K562 (cell line): ENCODE measurements at regions not wholly inside any gene's neighbourhood (a gene's known extent, or its start where the extent isn't known, plus 50 kb on each side); places are given as distances from the start of the nearest gene placed in this dataset.

Source experiments
- ATAC-seq: fragments of 200-7000 bp; cut with Tn5 transposase; 3 replicates; pipeline ENCODE4 v1.9.1; 2020; ENCODE audit warnings: moderate library complexity
- BruUV-seq: library from RNA; stranded (reverse); fragments of 400-500 nt; replicated peaks from 2 replicates; lab custom pipeline; 2021; lab: Mats Ljungman, UMichigan
- CTCF ChIA-PET: fragments of 300-600 bp; formaldehyde crosslinking; extraction: SDS; loops from one replicate; lab custom pipeline; 2021; ENCODE audit warnings: low intra/inter-chr PET ratio; lab: Yijun Ruan, JAX
- POLR2A ChIA-PET: fragments of 300-600, 350-650 bp; sonication (Branson Sonifier 250); formaldehyde crosslinking; extraction: SDS; loops from one replicate; lab custom pipeline; 2021; ENCODE audit warnings: antibody characterized with exemption, inconsistent platforms; lab: Yijun Ruan, JAX
- DNase-seq, 4 experiments: peaks; one replicate each; pipeline versions ENCODE4 v3.0.0 to v3.0.0-alpha.2; 2011 to 2018; ENCODE audit warnings: low spot score in 3 of 4, mixed read lengths in 3 of 4; ENCODE audit errors: extremely low read depth in 1 of 4
- FAIRE-seq: peaks from 2 replicates; lab custom pipeline; 2011; peaks lifted over from hg19 to GRCh38; lab: Jason Lieb, UNC
- H2AFZ ChIP-seq: 2 replicates; pipeline ENCODE4 v1.6.0; 2011; ENCODE audit warnings: low read depth, low read length, control low read depth, inconsistent platforms
- H3K27ac ChIP-seq: fragments of 200-600 bp; 3 replicates; pipeline ENCODE4 v1.8.0; 2011; ENCODE audit warnings: low read depth, mild to moderate bottlenecking, control low read depth, inconsistent platforms, low read length, moderate library complexity, mixed read lengths; ENCODE audit errors: extremely low read depth
- H3K27me3 ChIP-seq, 2 experiments: fragments of 300-600 bp in 1 of 2; 2 replicates in 1 of 2; 3 replicates in 1 of 2; pipeline versions ENCODE4 v1.6.0 to v1.8.0; 2011; ENCODE audit warnings: inconsistent platforms in 2 of 2, low read length in 2 of 2, mild to moderate bottlenecking in 1 of 2, mixed read lengths in 1 of 2, moderate library complexity in 1 of 2; ENCODE audit not compliant: control insufficient read depth in 2 of 2, insufficient read depth in 2 of 2
- H3K36me3 ChIP-seq: fragments of 300-600 bp; 3 replicates; pipeline ENCODE4 v1.8.0; 2011; ENCODE audit warnings: mild to moderate bottlenecking, low read length, inconsistent platforms; ENCODE audit not compliant: control insufficient read depth, insufficient read depth
- H3K4me1 ChIP-seq, 2 experiments: fragments of 200-600 bp in 1 of 2; replicated peaks in 1 of 2; 2 replicates in 1 of 2; 3 replicates in 1 of 2; pipeline versions ENCODE4 v1.5.1 to v1.8.0; 2011; ENCODE audit warnings: inconsistent platforms in 2 of 2, low read length in 2 of 2, mild to moderate bottlenecking in 1 of 2, mixed read lengths in 1 of 2, moderate library complexity in 1 of 2; ENCODE audit not compliant: control insufficient read depth in 2 of 2, insufficient read depth in 2 of 2
- H3K4me2 ChIP-seq: 2 replicates; pipeline ENCODE4 v1.6.1; 2011; ENCODE audit warnings: low read length, control low read depth, inconsistent platforms, mixed read lengths; ENCODE audit not compliant: insufficient read depth
- H3K4me3 ChIP-seq: fragments of 200-600 bp; sonication (generic), shearing (Covaris generic); 2 replicates; pipeline ENCODE4 v1.5.1; 2016; ENCODE audit warnings: control low read depth, inconsistent platforms
- H3K79me2 ChIP-seq: fragments of 200-600 bp; 3 replicates; pipeline ENCODE4 v1.8.0; 2011; ENCODE audit warnings: low read length, inconsistent platforms; ENCODE audit not compliant: control insufficient read depth, insufficient read depth
- H3K9ac ChIP-seq, 2 experiments: 2 replicates each; pipeline versions ENCODE4 v1.6.0 to v1.6.1; 2011; ENCODE audit warnings: low read depth in 2 of 2, low read length in 2 of 2, control low read depth in 1 of 2, inconsistent platforms in 1 of 2, mild to moderate bottlenecking in 1 of 2, mixed read lengths in 1 of 2; ENCODE audit not compliant: insufficient read depth in 1 of 2
- H3K9me1 ChIP-seq: one replicate; pipeline ENCODE4 v1.6.0; 2011; ENCODE audit warnings: inconsistent platforms, mild to moderate bottlenecking, low read length, moderate library complexity; ENCODE audit not compliant: control insufficient read depth, insufficient read depth
- H3K9me3 ChIP-seq: replicated peaks from 2 replicates; pipeline ENCODE4 v1.5.1; 2011; ENCODE audit warnings: low read depth, low read length, inconsistent platforms; ENCODE audit not compliant: control insufficient read depth, insufficient read depth
- H4K20me1 ChIP-seq: replicated peaks from 2 replicates; pipeline ENCODE4 v1.6.1; 2011; ENCODE audit warnings: low read length, inconsistent platforms, mixed read lengths; ENCODE audit not compliant: control insufficient read depth, insufficient read depth
- HOXB6 ChIP-seq: fragments of 250-450 bp; sonication (Bioruptor Pico); IDR thresholded peaks from 2 replicates; pipeline ENCODE4 v1.5.1; 2022; ENCODE audit warnings: mild to moderate bottlenecking, borderline replicate concordance
- HSF4 ChIP-seq: fragments of 250-450 bp; sonication (Bioruptor Pico); IDR thresholded peaks from 2 replicates; pipeline ENCODE4 v2.1.2; 2022; ENCODE audit warnings: mild to moderate bottlenecking, moderate library complexity, borderline replicate concordance
- LARP7 ChIP-seq: fragments of 450-650 bp; IDR thresholded peaks from 2 replicates; pipeline ENCODE4 v1.6.1; 2016
- PTRF ChIP-seq: fragments of 450-650 bp; IDR thresholded peaks from 2 replicates; pipeline ENCODE4 v1.6.1; 2016; ENCODE audit warnings: mild to moderate bottlenecking, missing genetic modification characterization, missing compliant biosample characterization
- RFX7 ChIP-seq: fragments of 250-450 bp; sonication (Bioruptor Pico); IDR thresholded peaks from 2 replicates; pipeline ENCODE4 v1.5.1; 2021; ENCODE audit warnings: mild to moderate bottlenecking
- RHOXF2B ChIP-seq: fragments of 250-450 bp; sonication (Bioruptor Pico); conservative IDR thresholded peaks from 2 replicates; pipeline ENCODE4 v1.5.1; 2021
- SMAD3 ChIP-seq: fragments of 450-650 bp; formaldehyde crosslinking; conservative IDR thresholded peaks from 2 replicates; pipeline ENCODE4 v1.4.0; 2020; ENCODE audit warnings: mild to moderate bottlenecking
- ZBTB1 ChIP-seq: sonication (generic); formaldehyde crosslinking; IDR thresholded peaks from 2 replicates; pipeline ENCODE4 v1.8.1; 2023; ENCODE audit warnings: missing genetic modification reagents, low read depth, mild to moderate bottlenecking, borderline replicate concordance
- WGBS: fragments of 100-300 bp; shearing (Covaris generic); methylation state at CpG from one replicate; pipeline ENCODE4 v1.1.6; 2016; ENCODE audit warnings: low coverage, mixed read lengths; ENCODE audit not compliant: insufficient coverage; ENCODE audit errors: missing lambda C conversion rate; 5-methylcytosine and 5-hydroxymethylcytosine counted together
- in situ Hi-C: fragments of 300-500 bp; cut with MboI; formaldehyde crosslinking; loops from 4 replicates; pipeline ENCODE4 v1.15.0; 2018; ENCODE audit warnings: inconsistent platforms, mixed read lengths
- intact Hi-C: fragments of 100-400 bp; cut with micrococcal nuclease; formaldehyde crosslinking; loops from 2 replicates; pipeline ENCODE4 v1.14.2; 2022
- TF ChIP-seq, protein P1 (sequence below): fragments of 200-800 bp; sonication (Bioruptor generic); IDR thresholded peaks from 2 replicates; pipeline ENCODE4 v1.6.1; 2017; ENCODE audit warnings: missing genetic modification characterization, missing compliant biosample characterization
- TF ChIP-seq, protein P2 (sequence below): fragments of 250-450 bp; sonication (Bioruptor Pico); IDR thresholded peaks from 2 replicates; pipeline ENCODE4 v1.5.1; 2021; ENCODE audit warnings: mild to moderate bottlenecking
- TF ChIP-seq, protein P3 (sequence below): fragments of 450-650 bp; IDR thresholded peaks from 2 replicates; pipeline ENCODE4 v1.6.1; 2018; ENCODE audit warnings: mild to moderate bottlenecking, low read depth; ENCODE audit not compliant: partially characterized antibody

DNA sequence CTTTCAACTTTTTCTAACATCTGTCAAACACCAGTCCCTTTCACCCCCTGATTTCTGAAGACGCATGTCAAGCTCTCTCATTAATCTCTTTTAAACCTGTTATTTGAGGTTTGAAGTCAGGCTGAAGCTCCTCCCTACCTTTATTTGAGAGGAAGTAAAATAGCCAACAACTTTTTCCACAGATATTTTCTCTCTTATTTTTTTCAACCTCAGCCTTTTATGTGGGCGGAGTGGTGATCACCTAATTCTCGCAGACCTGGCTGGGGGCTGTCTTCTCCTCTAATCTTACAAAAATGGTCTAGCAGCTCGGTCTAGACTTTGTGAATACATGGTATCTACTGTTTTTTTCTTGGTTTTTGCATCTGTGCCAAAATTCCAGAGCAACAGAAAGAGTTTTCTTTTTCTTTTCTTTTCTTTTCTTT lies 395.7 kb upstream of the ACTBL2 start:
- Histone ChIP-seq H4K20me1 (no peaks in the 10 kb centered on the region), H3K4me2 (no peak overlapping the region), H3K4me3 (no peak overlapping the region), H3K9me1 (no peaks in the 10 kb centered on the region), H3K4me1 (no peaks in the 10 kb centered on the region; a peak in 1 of 5 replicates), H3K36me3 (no peaks in the 10 kb centered on the region), H3K27me3 (no peaks in the 10 kb centered on the region), H3K9me3 (no peaks in the 10 kb centered on the region), H3K27ac (no peak overlapping the region), H3K9ac (no peak overlapping the region), H3K79me2 (no peaks in the 10 kb centered on the region), H2AFZ (no peak overlapping the region)
- ATAC-seq, result no peak
- BruUV-seq, result no TSS peak
- intact Hi-C loops (no loop called here), in situ Hi-C loops (no loop called here)
- FAIRE-seq, result no peak
- TF ChIP-seq LARP7 (no peak), PTRF (no peak), SMAD3 (CRISPR knock-in tag) (no peak), RHOXF2B (CRISPR knock-in tag) (no peak)
- ChIA-PET POLR2A (no interaction called here), CTCF (no interaction called here)
- 19% methylated on average over 4 of the region's 4 CpGs for WGBS
- DNase-seq, result no peak

DNA sequence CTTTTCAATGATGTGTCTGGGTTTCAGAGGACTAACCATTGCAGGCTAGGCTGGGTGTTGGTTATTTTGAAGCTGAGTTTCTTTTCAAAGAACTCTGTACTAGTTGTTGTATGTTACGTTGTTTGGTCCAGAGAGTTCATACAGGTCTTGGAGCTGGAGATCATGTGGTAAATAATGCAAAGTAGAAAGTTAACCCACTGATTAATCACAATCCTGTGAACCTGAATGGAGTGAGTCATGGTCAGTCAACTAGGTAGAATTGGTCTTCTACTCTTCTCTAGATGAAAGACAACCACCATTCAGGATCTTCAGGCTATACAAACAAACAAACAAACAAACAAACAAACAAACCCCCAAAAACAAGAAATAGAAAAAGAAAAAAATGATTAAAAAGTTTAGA lies 388.9 kb upstream of the ACTBL2 start:
- FAIRE-seq (no peak), DNase-seq (no peak)
- no peak overlapping the region for H3K4me2 ChIP-seq
- H3K9me1 ChIP-seq, result no peaks in the 10 kb centered on the region
- no peaks in the 10 kb centered on the region for H3K27me3 ChIP-seq
- TF ChIP-seq, protein P1, sequence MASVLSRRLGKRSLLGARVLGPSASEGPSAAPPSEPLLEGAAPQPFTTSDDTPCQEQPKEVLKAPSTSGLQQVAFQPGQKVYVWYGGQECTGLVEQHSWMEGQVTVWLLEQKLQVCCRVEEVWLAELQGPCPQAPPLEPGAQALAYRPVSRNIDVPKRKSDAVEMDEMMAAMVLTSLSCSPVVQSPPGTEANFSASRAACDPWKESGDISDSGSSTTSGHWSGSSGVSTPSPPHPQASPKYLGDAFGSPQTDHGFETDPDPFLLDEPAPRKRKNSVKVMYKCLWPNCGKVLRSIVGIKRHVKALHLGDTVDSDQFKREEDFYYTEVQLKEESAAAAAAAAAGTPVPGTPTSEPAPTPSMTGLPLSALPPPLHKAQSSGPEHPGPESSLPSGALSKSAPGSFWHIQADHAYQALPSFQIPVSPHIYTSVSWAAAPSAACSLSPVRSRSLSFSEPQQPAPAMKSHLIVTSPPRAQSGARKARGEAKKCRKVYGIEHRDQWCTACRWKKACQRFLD, result no peak
- TF ChIP-seq HOXB6 (CRISPR knock-in tag), result no peak
- no peak for TF ChIP-seq HSF4 (CRISPR knock-in tag)
- no peak for TF ChIP-seq ZBTB1
- no peak for TF ChIP-seq RFX7 (CRISPR knock-in tag)
- TF ChIP-seq, protein P2, sequence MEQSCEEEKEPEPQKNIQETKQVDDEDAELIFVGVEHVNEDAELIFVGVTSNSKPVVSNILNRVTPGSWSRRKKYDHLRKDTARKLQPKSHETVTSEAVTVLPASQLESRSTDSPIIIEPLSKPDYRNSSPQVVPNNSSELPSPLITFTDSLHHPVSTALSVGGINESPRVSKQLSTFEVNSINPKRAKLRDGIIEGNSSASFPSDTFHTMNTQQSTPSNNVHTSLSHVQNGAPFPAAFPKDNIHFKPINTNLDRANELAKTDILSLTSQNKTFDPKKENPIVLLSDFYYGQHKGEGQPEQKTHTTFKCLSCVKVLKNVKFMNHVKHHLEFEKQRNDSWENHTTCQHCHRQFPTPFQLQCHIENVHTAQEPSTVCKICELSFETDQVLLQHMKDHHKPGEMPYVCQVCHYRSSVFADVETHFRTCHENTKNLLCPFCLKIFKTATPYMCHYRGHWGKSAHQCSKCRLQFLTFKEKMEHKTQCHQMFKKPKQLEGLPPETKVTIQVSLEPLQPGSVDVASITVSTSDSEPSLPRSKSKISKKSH (CRISPR knock-in tag), result no peak
- TF ChIP-seq, protein P3, sequence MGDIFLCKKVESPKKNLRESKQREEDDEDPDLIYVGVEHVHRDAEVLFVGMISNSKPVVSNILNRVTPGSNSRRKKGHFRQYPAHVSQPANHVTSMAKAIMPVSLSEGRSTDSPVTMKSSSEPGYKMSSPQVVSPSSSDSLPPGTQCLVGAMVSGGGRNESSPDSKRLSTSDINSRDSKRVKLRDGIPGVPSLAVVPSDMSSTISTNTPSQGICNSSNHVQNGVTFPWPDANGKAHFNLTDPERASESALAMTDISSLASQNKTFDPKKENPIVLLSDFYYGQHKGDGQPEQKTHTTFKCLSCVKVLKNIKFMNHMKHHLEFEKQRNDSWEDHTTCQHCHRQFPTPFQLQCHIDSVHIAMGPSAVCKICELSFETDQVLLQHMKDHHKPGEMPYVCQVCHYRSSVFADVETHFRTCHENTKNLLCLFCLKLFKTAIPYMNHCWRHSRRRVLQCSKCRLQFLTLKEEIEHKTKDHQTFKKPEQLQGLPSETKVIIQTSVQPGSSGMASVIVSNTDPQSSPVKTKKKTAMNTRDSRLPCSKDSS, result no peak
- TF ChIP-seq, all 486 proteins: peak for 0
- intact Hi-C loops (no loop called here), in situ Hi-C loops (no loop called here)
- no peak for ATAC-seq
- ChIA-PET POLR2A (no interaction called here), CTCF (no interaction called here)
- Histone ChIP-seq H3K27ac (no peak overlapping the region), H3K9me3 (no peaks in the 10 kb centered on the region), H3K36me3 (no peaks in the 10 kb centered on the region), H3K4me3 (no peak overlapping the region), H3K9ac (no peak overlapping the region), H3K79me2 (no peaks in the 10 kb centered on the region), H3K4me1 (no peaks in the 10 kb centered on the region), H2AFZ (no peak overlapping the region), H4K20me1 (no peaks in the 10 kb centered on the region)
- WGBS, result 27% methylated on average over 1 of the region's 1 CpG
- BruUV-seq, result no TSS peak
